ENCODE measurements at regions not wholly inside any gene's neighbourhood (a gene's known extent, or its start where the extent isn't known, plus 50 kb on each side); places are given as distances from the start of the nearest gene placed in this dataset.
"Not testable (repeated sequence)": the region's sequence is repeated elsewhere in the genome, so short reads cannot be mapped to it uniquely, and the experiment has no call there.

DNA sequence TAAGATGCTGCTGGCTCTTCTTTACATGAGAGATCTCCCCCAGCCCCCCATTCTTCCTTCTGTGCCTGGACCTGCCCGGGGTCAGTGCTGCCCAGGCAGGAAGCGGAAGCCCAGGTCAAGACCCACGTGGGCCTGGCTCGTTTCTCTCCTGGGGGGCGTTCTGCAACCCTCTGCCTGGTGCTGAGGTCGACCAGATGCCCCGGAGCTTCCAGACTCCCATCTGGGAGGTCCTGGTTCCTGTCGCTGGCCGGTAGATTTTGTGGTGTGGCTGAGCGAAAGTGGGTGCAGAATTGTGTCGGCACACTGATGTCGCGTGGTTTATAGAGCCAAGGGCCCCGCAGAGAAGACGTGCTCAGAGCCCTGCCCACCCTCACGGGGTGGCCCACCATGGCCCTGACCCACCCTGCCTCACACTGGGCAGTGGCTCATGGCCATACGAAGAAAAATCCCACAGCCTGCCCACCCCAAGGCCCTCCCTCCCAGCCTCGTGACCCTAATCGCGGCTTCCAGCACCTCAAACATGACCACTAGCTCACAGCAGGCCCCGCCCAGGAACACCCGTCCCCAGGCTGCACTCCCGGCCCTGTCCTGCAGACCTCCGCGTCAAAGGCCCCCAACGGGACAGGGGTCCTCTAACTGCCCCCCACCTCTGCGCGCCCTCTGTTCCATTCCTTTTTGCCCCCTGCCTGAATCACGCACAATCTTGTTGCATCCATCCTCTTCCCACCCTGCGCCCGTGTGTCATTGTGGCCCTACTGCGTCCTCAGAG lies 443.2 kb upstream of the ZNF722 start:
- WGBS, 2 donors = no CpG with 5 or more reads among the region's 32 CpGs
- H3K27ac ChIP-seq; H3K27me3 ChIP-seq; H3K4me1 ChIP-seq; H3K4me3 ChIP-seq; H3K9me3 ChIP-seq; DNase-seq (ENCODE audit: low spot score in 2 of 2); H3K36me3 ChIP-seq: not testable (repeated sequence)

DNA sequence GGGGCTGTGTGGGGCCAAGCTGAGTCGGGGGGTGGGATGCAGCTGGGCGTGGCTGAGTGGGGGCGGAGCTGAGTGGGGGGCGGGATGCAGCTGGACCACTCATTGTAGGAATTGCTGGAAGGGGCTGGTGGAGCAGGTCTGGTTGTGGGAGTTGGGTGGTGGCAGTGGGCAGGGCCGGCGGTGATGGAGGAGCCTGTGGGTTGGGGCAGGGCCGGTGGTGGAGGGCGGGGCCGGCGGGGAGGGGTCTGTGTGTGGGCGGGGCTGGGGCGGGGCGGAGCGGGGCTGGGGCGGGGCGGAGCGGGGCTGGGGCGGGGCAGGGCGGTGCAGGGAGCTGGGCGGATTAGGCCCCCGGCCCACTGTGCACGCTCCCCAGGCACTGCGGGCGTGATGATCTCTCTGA lies 442.4 kb upstream of the ZNF722 start:
- not testable (repeated sequence) for DNase-seq (ENCODE audit: low spot score in 2 of 2); H3K36me3 ChIP-seq
- no CpG with 5 or more reads among the region's 24 CpGs for WGBS, 2 donors

DNA sequence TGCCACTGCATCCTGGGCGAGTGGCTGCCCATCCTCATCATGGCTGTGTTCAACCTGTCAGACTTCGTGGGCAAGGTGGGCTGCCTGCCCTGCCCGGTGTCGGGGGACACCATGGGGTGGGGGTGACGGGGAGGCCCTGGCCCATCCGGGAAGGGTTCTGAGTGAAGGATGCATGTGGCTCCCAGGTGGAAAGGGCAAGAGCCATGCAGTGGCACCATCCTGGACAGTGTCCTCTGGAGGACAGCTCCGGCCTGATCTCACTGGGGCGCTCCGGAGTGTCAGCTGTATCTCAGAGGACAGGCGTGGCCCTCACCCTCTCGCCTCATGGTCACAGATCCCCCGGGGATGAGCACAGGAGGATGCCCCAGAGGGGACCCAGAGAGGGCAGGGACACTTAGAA lies 439.6 kb upstream of the ZNF722 start:
- H3K27me3 ChIP-seq; H3K27ac ChIP-seq; DNase-seq (ENCODE audit: low spot score in 2 of 2); H3K4me3 ChIP-seq; H3K36me3 ChIP-seq; H3K4me1 ChIP-seq: not testable (repeated sequence)
- WGBS, 2 donors = 96 to 100% methylated on average over 2 to 4 of the region's 12 CpGs
- H3K9me3 ChIP-seq = peaks cover 0 to 22% (median 0%) of the 10 kb centered on the region in 4 donors

More for the DNA sequence above, 442.4 kb upstream of the ZNF722 start:
- H3K27me3 ChIP-seq, H3K4me1 ChIP-seq, H3K9me3 ChIP-seq, H3K4me3 ChIP-seq, H3K27ac ChIP-seq: not testable (repeated sequence)

DNA sequence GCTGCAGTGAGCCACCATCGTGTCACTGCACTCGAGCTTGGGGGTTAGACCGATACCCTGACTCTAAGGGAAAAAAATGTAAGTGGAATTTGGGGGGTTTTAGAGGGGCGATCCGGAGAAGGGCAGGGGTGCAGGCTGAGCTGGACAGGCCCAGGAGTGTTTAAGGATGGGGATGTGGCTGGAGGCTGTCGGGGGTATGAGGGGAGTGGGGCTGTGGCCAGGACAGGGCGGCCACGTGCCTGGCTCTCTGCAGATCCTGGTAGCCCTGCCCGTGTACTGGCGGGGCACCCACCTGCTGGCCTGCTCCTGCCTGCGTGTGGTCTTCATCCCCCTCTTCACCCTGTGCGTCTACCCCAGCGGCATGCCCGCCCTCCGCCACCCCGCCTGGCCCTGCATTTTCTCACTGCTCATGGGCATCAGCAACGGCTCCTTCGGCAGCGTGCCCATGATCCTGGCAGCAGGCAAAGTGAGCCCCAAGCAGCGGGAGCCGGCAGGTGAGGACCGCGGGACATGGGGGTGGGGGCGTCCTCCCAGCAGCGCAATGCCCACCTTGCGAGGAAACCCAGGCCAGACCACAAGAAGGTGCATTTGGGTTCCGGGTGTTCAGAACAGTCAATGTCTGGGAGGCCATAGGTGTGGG lies 438.7 kb upstream of the ZNF722 start:
- H3K4me3 ChIP-seq; H3K36me3 ChIP-seq; H3K4me1 ChIP-seq; H3K27ac ChIP-seq; H3K27me3 ChIP-seq; DNase-seq (ENCODE audit: low spot score in 2 of 2): not testable (repeated sequence)
- 92 to 94% methylated on average over 16 to 20 of the region's 27 CpGs for WGBS, 2 donors
- peaks cover 0 to 26% (median 0%) of the 10 kb centered on the region in 4 donors for H3K9me3 ChIP-seq

DNA sequence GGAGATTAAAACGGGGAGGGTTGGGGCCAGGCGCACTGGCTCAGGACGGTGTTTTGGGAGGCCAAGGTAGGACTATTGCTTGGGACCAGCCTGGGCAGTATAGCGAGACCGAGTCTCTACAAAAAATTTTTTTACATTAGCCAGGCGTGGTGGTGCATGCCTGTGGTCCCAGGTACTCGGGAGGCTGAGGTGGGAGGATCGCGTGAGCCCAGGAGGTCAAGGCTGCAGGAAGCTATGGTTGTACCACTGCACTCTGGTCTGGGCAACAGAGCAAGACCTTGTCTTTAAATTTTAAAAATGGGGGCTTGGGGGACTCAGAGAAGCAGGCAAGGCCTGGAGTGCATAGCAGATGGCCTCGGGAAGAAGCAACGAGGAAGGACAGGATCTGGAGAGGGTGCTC lies 436.7 kb upstream of the ZNF722 start:
- not testable (repeated sequence) for H3K27ac ChIP-seq; DNase-seq (ENCODE audit: low spot score in 2 of 2); H3K4me3 ChIP-seq; H3K27me3 ChIP-seq; H3K36me3 ChIP-seq; H3K4me1 ChIP-seq
- WGBS, 2 donors = 85% methylated on average over 4 of the region's 11 CpGs; no CpG with 5 or more reads in 1 of the 2 donors
- peaks cover 0 to 35% (median 0%) of the 10 kb centered on the region in 4 donors for H3K9me3 ChIP-seq

DNA sequence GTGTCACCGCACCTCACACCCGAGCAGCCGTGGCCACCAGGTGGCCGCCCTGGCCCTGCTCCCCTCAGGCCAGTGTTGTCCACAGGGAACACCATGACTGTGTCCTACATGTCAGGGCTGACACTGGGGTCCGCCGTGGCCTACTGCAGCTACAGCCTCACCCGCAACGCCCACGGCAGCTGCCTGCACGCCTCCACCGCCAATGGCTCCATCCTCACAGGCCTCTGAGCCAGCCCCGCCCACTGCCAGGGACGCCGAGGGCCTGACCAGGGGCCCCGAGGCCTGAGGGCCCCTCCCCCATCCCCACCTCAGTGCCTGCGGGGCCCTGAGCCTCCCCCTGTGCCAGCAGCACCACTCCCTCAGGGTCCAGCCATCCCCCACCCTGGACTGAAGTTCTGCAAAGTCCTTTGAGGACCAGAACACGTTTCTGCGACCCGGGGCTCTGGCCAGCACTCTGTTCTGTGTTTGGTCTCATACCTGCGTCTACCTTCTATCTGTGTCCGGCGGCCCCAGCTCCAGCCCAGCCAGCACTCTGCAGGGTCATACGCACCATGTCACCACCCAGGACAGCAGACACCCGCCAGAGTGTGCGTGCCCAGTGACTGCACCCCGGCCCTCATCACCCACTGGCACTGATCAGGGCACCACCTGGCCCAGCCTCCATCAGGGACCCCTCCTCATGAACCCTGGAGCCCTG lies 436.1 kb upstream of the ZNF722 start:
- H3K4me3 ChIP-seq; H3K36me3 ChIP-seq; DNase-seq (ENCODE audit: low spot score in 2 of 2); H3K27ac ChIP-seq; H3K4me1 ChIP-seq; H3K27me3 ChIP-seq: not testable (repeated sequence)
- H3K9me3 ChIP-seq = peaks cover 0 to 38% (median 0%) of the 10 kb centered on the region in 4 donors
- 81 to 88% methylated on average over 7 to 10 of the region's 26 CpGs for WGBS, 2 donors

DNA sequence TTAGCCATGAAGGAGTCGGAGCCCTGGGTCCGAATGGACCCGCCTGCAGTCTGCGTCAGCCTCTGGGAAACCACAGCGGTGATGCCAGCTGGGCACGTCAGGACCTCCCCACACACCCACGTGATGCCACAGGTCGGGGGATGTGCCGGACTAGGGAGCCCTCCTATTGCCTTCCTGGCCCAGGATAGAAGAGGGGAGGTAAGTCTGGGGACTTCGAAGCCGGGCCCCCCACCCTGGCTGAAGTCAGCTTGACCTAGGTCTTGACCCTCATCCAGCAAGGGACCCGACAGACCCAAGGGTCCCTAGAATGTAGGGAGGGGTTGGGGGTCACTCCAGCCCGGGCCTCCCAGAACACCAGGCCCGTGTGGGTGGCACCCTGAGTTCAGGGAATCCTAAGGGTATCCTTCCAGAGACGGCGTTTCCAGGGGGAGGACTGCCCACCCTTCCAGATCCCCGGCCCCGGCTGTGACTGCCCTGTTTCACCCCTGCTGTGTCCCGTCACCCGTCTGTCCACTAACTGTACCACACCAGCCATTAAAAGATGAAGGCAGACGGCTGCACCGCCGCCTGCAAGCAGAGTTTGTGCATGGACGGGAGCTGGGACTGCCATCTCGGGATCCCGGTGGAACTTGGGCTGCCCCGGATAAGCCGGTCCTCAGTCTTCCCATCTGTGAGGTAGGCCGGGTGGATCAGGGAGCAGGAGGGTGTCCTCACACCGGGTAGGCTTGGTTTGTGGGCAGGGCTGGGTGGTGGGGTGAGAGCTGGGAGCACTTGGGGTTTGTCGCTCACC lies 435.3 kb upstream of the ZNF722 start:
- H3K36me3 ChIP-seq; DNase-seq (ENCODE audit: low spot score in 2 of 2); H3K4me3 ChIP-seq; H3K4me1 ChIP-seq; H3K27ac ChIP-seq; H3K27me3 ChIP-seq: not testable (repeated sequence)
- H3K9me3 ChIP-seq = peaks cover 0 to 45% (median 0%) of the 10 kb centered on the region in 4 donors
- WGBS, 2 donors = 90 to 95% methylated on average over 17 to 29 of the region's 31 CpGs

DNA sequence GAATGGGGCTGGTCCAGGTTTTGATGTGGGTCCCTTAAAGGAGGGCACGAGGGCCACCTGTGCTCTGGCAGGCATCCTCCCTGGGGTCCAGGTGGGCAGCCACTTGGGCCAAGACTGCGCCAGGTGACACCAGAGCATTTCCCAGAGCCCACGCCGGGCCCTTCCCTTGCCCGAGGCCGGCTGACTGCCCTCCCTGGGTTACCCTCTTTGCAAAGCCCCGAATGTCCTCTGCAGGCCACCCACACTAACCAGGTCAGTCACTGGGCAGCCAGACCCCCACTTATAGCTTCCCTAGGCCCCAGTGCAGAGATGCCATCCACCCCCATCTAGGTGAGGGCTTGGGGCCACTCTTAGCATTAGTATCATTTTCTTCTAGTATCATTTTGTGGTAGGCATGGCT lies 433.8 kb upstream of the ZNF722 start:
- not testable (repeated sequence) for H3K4me3 ChIP-seq; DNase-seq (ENCODE audit: low spot score in 2 of 2); H3K27me3 ChIP-seq; H3K4me1 ChIP-seq; H3K36me3 ChIP-seq; H3K27ac ChIP-seq
- H3K9me3 ChIP-seq = peaks cover 0 to 50% (median 0%) of the 10 kb centered on the region in 4 donors
- 83 to 89% methylated on average over 3 to 5 of the region's 7 CpGs for WGBS, 2 donors

DNA sequence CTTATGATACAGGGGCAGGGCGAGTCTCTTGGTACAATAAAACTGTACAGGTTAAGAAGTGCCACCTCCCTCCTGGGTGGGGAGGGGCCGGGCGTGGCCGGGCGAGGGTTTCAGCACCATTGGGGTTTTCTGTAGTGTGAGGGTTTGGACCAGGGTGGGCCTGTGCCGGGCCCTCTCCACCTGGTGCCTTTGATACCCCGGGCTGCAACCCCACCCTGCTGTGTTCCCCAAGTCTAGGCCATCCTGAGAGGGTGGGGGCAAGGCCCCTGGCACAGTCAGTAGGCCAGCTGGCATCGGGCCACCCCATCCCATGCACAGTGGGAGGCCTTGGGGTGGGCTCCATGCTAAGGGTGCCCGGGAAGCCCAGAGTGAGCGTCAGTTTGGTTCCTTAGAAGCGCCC lies 431.8 kb upstream of the ZNF722 start:
- not testable (repeated sequence) for H3K27ac ChIP-seq; H3K27me3 ChIP-seq; DNase-seq (ENCODE audit: low spot score in 2 of 2); H3K4me1 ChIP-seq; H3K4me3 ChIP-seq; H3K36me3 ChIP-seq
- WGBS, 2 donors = 80 to 81% methylated on average over 7 to 10 of the region's 11 CpGs
- H3K9me3 ChIP-seq = peaks cover 0 to 57% (median 2%) of the 10 kb centered on the region in 4 donors

DNA sequence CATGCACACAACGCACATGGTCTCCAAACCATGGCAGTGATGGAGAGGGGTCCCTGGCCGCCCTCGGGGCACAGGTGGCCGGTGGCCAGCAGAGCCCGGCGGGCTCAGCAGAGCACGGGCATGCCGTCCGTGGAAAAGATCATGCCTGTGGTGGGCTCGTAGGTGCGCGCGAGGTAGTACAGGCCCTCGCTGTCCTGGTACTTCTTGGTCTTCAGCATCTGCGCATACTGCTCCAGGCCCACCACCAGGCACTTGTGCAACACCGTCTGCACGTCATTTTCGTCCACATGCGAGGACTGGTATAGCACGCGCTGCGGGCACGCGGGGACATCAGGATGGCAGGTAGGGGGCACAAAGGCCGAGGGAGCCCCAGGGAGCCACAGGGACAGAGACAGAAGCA lies 431.0 kb upstream of the ZNF722 start:
- H3K27me3 ChIP-seq; DNase-seq (ENCODE audit: low spot score in 2 of 2): not testable (repeated sequence)
- WGBS, 2 donors = 92 to 97% methylated on average over 11 to 14 of the region's 25 CpGs

DNA sequence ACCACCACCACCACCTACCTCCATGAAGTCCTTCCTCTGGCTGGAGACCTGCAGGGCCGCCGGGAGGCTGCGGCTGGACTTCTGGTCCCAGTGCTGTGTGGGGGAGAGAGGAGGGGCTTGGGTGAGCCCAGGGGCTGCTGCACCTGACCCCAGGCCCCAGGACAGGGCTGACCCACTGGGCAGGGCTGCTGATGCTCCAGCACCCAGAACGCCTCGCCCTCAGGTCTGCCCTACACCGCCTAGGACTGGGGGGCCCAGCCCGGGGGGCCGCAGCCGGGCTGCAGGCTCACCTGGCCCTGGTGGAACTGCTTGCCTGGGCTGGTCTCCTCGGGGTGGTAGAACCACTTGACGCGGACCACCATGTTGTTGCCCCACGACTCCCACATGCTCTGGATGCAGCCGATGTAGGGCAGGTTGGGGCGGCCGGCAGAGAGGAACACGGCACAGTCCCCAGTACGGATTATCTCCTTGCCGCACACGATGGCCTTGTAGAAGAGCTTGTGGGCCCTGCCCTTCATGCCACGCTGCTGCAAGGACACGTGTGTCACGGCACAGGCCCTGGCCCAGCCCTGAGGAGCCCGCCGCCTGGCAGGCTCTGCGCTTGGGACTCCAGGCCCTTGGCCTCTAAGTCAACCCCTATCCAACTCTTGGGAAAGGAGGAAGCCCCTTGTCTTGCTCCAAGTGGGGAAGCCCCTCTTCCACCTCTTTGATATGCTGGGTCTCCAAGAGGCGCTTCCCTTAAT lies 429.9 kb upstream of the ZNF722 start:
- not testable (repeated sequence) for H3K4me1 ChIP-seq; H3K27me3 ChIP-seq; H3K27ac ChIP-seq; H3K36me3 ChIP-seq; DNase-seq (ENCODE audit: low spot score in 2 of 2); H3K4me3 ChIP-seq
- H3K9me3 ChIP-seq = peaks cover 0 to 63% (median 2%) of the 10 kb centered on the region in 4 donors
- 92% methylated on average over 19 of the region's 27 CpGs for WGBS, 2 donors

More for the DNA sequence above, 431.0 kb upstream of the ZNF722 start:
- H3K4me3 ChIP-seq, H3K27ac ChIP-seq, H3K36me3 ChIP-seq, H3K4me1 ChIP-seq: not testable (repeated sequence)
- peaks cover 0 to 60% (median 2%) of the 10 kb centered on the region in 4 donors for H3K9me3 ChIP-seq

DNA sequence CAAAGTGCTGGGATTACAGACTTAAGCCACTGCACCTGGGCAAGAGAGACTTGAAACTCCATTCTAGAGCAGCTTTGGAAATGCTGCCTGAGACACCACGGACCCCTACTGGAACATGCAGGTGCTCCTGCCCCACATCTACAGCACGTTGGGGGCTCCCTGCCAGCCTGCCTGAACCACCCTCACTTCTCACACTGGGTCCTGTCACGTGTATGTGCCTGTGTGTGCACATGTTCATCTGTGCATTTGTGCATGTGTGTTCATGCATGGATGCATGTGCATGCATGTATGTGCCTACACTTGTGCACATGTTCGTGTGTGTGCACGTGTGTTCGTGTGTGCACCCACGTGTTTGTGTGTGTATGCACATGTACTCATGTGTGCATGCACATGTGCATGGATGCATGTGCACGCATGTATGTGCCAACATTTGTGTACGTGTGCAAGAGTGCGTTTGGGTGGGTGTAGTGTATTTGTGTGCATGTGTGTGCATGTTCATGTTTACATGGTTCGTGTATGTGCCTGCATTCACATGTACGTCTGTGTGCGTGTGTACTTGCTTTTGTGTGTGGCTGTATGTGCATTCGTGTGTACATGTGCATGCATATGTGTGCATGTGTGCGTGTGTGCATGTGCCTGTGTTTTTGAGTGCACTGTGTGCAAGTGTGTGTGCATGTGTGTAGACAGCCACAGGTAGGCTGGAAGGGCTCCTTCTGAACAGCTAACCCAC lies 428.1 kb upstream of the ZNF722 start:
- not testable (repeated sequence) for DNase-seq (ENCODE audit: low spot score in 2 of 2); H3K27ac ChIP-seq; H3K27me3 ChIP-seq; H3K4me1 ChIP-seq; H3K36me3 ChIP-seq; H3K4me3 ChIP-seq
- 78% methylated on average over 15 of the region's 15 CpGs for whole genome bisulfite sequencing, 2 donors
- H3K9me3 ChIP-seq = peaks cover 0 to 69% (median 2%) of the 10 kb centered on the region in 4 donors

All from tibial nerve (tissue), 4 donors.